Non-pigmented ciliary epithelial cell (primary cell): ENCODE measurements at regions not wholly inside any gene's neighbourhood (a gene's known extent, or its start where the extent isn't known, plus 50 kb on each side); places are given as distances from the start of the nearest gene placed in this dataset.
"Not testable (repeated sequence)": the region's sequence is repeated elsewhere in the genome, so short reads cannot be mapped to it uniquely, and the experiment has no call there.

Experiments
- DNase-seq: peaks from one replicate; pipeline ENCODE4 v3.0.0-alpha.2; 2010; ENCODE audit warnings: low read depth

- no peak for DNase-seq
Observed at GRCh38 chr16:64102654-64103053, 1019.2 kb downstream of the CDH11 start.

DNA sequence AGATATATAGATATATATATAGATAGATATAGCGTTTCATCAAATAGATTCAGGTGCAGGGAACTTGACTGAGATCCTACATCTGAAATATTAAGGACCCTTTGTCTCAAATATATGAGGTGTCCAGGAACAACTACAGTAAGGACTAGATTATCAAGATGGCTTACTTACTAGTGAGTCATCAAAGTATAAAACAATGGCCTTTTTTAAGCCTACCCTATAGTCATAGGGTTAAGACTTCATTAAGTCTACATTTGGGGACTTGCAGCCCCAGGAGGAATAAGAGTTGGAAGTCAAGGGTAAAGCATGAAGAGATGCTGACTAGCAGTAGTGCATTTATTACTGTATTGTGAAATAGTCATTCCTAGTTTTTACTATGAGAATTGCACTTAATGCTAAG lies 1023.4 kb downstream of the CDH11 start:
- DNase-seq, result no peak

- no peak for DNase-seq
Observed at GRCh38 chr16:64096689-64097088, 1025.2 kb downstream of the CDH11 start.

DNA sequence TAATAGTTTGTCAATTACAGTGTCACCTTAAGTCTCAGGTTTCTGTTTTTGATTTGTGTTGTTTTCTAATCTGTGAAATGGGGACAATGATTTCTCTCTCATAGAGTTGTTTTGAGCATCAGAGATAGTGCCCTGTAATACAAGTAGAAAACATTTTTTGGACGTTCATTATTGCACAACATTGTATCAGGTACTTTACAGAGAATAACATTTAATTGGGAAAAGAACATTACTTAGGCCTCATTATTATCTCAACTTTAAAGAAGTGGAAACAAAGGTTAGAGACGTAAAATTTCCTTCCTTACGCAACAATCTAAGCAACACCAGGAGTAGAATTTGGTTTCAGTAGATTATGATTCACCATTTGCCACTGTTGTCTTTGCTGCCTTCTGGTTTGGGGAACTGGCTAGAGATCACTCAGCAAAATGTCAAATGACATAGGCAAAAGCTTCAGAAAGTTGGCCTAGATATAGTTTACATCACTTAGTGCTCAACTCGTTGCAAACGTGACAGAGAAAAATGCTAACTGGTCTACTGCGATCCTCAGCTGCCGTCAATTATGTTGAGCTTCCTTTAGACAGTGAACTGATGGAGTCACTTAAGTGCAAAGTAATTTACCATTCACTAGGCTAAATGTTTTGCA lies 1026.8 kb downstream of the CDH11 start:
- DNase-seq, result no peak

- DNase-seq, result no peak
Observed at GRCh38 chr16:64094181-64094965, 1027.5 kb downstream of the CDH11 start.

DNA sequence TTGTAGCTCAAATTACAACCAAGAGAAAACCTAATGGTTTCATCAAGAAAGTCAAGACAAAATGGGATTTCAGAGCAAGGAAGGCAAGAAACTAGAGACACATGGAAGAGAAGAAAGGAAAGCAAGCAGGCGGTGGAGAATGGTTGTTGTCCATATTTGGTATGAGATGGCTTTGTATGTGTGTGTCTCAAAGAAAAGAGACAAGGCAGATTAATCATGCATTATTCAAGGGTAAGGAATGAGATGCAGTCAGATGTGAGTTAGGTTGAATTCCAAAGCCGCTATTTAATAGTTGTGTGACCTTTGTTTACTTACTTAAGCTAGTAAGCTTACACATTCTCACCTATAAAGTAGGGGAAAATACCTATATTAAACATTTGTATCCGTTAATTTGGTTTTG lies 1029.6 kb downstream of the CDH11 start:
- DNase-seq, result peak; percentile 74

GRCh38 chr16:64090327-64090726 lies 1031.5 kb downstream of the CDH11 start:
- no peak for DNase-seq

DNA sequence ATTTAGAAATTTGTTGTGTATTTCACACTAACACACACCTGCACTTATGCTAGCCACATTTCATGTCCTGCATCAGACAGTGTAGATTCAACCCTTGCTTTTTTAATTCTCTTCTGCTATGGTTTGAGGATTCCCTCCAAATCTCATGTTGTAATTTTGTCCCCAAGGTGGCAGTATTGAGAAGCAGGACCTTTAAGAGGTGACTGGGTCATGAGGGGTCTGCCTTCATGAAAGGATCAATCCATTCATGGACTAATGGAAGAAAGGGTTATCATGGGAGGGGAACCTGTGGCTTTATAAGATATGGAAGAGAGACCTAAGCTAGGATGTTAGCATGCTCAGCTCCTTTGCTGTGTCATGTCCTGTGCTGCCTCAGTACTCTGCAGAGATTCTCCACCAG lies 1032.2 kb downstream of the CDH11 start:
- DNase-seq, result no peak

GRCh38 chr16:64088838-64089237 lies 1033.0 kb downstream of the CDH11 start:
- no peak for DNase-seq

DNA sequence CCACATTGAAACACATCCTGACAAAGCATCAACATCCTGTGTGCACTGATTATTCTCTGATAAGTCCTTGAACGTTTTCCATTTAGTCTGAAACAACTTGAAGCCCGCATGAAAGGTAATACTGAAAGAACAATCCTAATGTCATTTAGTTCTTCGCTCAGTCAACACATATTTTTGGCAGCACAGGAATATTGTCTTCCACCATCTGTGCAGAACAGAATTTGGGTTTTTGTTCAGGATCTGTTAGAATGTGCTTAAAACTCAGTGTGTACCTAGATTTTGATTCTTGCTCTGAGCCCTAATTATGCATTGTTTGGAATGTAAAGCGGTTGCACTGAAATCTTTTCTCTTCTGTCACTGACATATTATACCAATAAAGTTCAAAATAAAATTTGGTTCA lies 1036.6 kb downstream of the CDH11 start:
- DNase-seq, result no peak

DNA sequence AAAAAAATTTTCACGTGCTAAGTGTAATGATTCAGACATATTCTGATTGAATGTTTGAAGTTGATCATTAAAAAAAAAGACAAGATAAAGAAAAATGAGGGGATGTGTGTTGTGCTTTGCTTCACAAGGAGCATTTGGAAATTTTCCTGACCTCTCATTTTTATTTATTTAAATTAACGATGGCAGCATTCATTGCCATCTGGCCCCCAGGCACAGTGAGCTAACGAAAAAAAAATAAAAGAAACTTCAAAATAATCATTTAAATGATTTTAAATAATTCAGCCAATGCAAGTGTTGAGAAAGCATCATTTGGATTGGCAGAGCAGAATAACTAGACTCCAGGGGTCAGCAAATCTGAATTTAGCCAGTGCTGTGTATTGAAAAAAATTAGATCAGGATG lies 1037.2 kb downstream of the CDH11 start:
- DNase-seq, result no peak

- no peak for DNase-seq
Observed at GRCh38 chr16:64083428-64084129, 1038.3 kb downstream of the CDH11 start.

- DNase-seq, result no peak
Observed at GRCh38 chr16:64077242-64077641, 1044.6 kb downstream of the CDH11 start.

- DNase-seq, result no peak
Observed at GRCh38 chr16:64074706-64075105, 1047.2 kb downstream of the CDH11 start.

DNA sequence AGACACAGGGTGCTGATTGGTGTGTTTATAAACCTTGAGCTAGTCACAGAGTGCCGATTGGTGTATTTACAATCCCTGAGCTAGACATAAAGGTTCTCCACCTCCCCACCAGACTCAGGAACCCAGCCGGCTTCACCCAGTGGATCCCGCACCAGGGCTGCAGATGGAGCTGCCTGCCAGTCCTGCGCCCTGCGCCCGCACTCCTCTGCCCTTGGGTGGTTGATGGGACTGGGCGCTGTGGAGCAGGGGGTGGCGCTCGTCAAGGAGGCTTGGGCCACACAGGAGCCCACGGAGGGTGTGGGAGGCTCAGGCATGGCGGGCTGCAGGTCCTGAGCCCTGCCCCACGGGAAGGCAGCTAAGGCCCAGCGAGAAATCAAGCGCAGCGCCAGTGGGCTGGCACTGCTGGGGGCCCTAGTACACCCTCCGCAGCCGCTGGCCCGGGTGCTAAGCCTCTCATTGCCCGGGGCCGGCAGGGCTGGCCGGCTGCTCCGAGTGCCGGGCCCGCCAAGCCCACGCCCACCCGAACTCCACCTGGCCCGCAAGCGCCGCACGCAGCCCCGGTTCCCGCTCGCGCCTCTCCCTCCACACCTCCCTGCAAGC lies 1049.6 kb downstream of the CDH11 start:
- not testable (repeated sequence) for DNase-seq

DNA sequence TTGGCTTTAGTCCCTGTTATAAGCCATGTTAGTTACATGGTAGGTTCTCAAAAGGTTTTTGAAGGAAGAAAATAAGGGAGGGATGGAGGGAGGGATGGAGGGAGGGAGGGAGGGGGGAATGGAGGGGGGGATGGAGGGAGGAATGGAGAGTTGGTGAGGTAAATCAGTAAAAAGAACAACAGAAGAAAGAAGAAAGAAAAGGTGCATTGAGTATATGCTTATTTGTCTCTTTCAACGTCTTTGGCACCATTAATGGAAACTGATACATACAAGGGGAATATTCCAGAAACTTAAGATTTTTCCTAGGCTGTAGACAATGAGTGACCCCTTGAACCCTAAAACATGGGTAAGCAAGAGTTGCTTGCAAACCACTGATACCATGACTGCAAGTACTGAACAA lies 1056.3 kb downstream of the CDH11 start:
- no peak for DNase-seq

GRCh38 chr16:64061621-64062020 lies 1060.2 kb downstream of the CDH11 start:
- no peak for DNase-seq

DNA sequence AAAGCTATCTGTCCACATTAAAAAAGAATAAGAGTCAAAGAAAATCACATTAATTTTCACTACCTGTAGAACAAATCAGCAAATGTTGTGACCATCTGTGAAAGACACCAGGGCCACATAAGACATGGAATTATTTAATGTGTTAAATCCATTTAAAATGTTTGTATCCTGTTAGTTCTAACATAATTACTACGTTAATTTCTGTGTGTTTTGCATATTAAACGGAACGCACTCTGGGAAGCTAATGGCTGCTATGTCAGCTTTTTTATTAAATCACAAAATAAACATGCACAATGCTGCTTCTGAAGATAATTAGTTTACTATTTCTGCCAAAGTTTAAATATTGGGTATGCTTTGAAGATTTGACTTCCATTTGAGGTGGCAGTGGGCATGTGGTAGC lies 1061.2 kb downstream of the CDH11 start:
- no peak for DNase-seq

GRCh38 chr16:64058685-64059084 lies 1063.2 kb downstream of the CDH11 start:
- no peak for DNase-seq

- no peak for DNase-seq
Observed at GRCh38 chr16:64051824-64052223, 1070.0 kb downstream of the CDH11 start.

GRCh38 chr16:64047878-64048277 lies 1074.0 kb downstream of the CDH11 start:
- DNase-seq, result no peak

DNA sequence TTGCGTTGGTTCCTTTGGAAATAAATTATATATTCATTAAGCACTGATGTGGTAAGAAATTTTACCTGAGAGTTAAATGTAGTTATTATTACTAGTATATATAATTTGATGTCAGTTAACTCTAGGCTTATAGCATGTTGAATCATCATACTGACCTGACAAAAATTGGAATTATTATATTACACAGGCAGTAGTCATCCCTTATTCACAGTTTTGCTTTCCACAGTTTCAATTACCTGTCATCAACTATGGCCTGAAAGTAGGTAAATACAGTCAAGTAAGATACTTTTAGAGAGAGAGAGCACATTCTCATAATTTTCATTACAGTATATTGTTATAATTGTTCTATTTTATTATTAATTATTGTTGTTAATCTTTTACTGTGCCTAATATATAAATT lies 1074.7 kb downstream of the CDH11 start:
- DNase-seq, result no peak

GRCh38 chr16:64035337-64035736 lies 1086.5 kb downstream of the CDH11 start:
- no peak for DNase-seq
